Activated naive CD8-positive, alpha-beta T cell treated with anti-CD3 and anti-CD28 coated beads for 36 hours (primary cell): ENCODE measurements at regions not wholly inside any gene's neighbourhood (a gene's known extent, or its start where the extent isn't known, plus 50 kb on each side); places are given as distances from the start of the nearest gene placed in this dataset.

ENCODE experiments used
- DNase-seq: peaks from one replicate; pipeline ENCODE4 v3.0.0; 2021
- H3K27ac Mint-ChIP-seq: one replicate; pipeline ENCODE4 v1.8.0; 2022; ENCODE audit warnings: mild to moderate bottlenecking, moderate library complexity, mixed read lengths
- H3K27me3 Mint-ChIP-seq: one replicate; pipeline ENCODE4 v1.8.0; 2022; ENCODE audit warnings: mild to moderate bottlenecking, mixed read lengths
- H3K36me3 Mint-ChIP-seq: one replicate; pipeline ENCODE4 v1.8.0; 2021; ENCODE audit warnings: mild to moderate bottlenecking, mixed read lengths
- H3K4me1 Mint-ChIP-seq: one replicate; pipeline ENCODE4 v1.8.0; 2021; ENCODE audit warnings: mixed read lengths
- H3K4me3 Mint-ChIP-seq: one replicate; pipeline ENCODE4 v1.8.0; 2022; ENCODE audit warnings: mild to moderate bottlenecking, moderate library complexity, mixed read lengths
- H3K9me3 Mint-ChIP-seq: one replicate; pipeline ENCODE4 v1.8.0; 2022; ENCODE audit warnings: mixed read lengths

DNA sequence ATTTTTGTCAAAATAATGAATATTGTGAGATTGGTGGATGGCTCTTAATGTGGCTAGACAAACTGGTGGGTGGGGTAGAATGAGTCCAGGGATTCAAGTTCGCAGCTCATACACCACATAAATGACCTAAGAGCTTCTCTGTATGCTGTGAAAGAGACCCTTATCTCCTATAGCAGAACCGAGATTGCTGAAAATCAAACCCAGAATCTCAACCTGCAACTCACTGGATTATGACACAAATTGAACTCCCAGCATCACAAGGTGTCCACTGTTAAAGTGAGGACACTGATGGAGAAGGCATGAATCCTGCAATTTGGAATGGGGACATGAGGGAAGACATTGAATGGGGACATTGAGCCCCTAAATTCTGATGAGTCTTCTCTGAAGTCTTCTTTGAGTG, 51.3 kb upstream of the CNKSR3 start:
- no peaks in the 10 kb centered on the region for H3K36me3 Mint-ChIP-seq
- no peaks in the 10 kb centered on the region for H3K4me1 Mint-ChIP-seq
- H3K9me3 Mint-ChIP-seq: no peaks in the 10 kb centered on the region
- H3K27me3 Mint-ChIP-seq: peaks cover 11% of the 10 kb centered on the region
- H3K4me3 Mint-ChIP-seq: no peak overlapping the region
- H3K27ac Mint-ChIP-seq: no peak overlapping the region
- DNase-seq: no peak

- Mint-ChIP-seq H3K36me3 (no peaks in the 10 kb centered on the region), H3K4me1 (no peaks in the 10 kb centered on the region), H3K9me3 (no peaks in the 10 kb centered on the region), H3K27ac (no peak overlapping the region), H3K27me3 (peaks cover 11% of the 10 kb centered on the region), H3K4me3 (no peak overlapping the region)
- no peak for DNase-seq
Measured at GRCh38 chr6:154565331-154565730, 54.8 kb upstream of the CNKSR3 start.

- no peaks in the 10 kb centered on the region for H3K4me1 Mint-ChIP-seq
- H3K9me3 Mint-ChIP-seq: no peaks in the 10 kb centered on the region
- H3K27ac Mint-ChIP-seq: no peak overlapping the region
- H3K27me3 Mint-ChIP-seq: peaks cover 11% of the 10 kb centered on the region
- no peaks in the 10 kb centered on the region for H3K36me3 Mint-ChIP-seq
- H3K4me3 Mint-ChIP-seq: no peak overlapping the region
- no peak for DNase-seq
Measured at GRCh38 chr6:154566866-154567265, 56.4 kb upstream of the CNKSR3 start.

GRCh38 chr6:154567695-154568220, 57.3 kb upstream of the CNKSR3 start:
- no peak for DNase-seq
- peaks cover 13% of the 10 kb centered on the region for H3K27me3 Mint-ChIP-seq
- H3K4me1 Mint-ChIP-seq: no peaks in the 10 kb centered on the region
- no peak overlapping the region for H3K4me3 Mint-ChIP-seq
- H3K36me3 Mint-ChIP-seq: no peaks in the 10 kb centered on the region
- no peaks in the 10 kb centered on the region for H3K9me3 Mint-ChIP-seq
- no peak overlapping the region for H3K27ac Mint-ChIP-seq

DNA sequence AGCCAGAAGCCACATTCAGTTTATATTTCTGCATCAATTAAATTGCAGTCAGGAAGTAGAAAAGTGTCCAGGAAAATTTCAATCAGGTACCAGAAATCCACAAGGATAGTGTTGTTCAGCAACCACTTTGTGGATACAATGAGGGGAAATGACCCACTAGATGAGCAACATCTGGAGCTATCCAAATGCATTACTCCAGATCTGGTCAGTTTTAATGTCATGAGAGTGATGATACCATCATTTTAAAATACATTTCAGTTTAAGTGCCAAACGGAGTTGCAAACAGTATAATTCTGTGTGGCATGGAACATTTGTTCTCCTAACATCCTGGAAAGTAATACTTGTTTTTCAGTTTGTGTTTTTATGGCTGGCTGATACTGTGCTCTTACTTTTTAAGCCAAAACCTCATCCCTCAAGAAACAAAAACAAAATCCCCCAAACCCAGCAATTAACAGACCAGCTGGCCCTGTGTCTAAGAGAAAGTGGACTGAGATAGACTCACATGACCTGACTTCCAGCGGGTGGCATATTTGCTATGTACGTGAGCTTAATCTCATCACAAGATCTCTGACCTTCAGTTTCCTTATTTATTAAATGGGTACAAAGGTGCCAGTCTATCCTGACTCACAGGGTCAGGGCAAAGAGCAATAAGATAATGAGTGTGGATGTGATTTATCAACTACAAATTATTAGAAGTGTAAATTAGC, 58.8 kb upstream of the CNKSR3 start:
- Mint-ChIP-seq H3K4me3 (no peak overlapping the region), H3K27ac (no peak overlapping the region), H3K36me3 (no peaks in the 10 kb centered on the region), H3K4me1 (no peaks in the 10 kb centered on the region), H3K9me3 (no peaks in the 10 kb centered on the region), H3K27me3 (peaks cover 15% of the 10 kb centered on the region)
- no peak for DNase-seq

- Mint-ChIP-seq H3K4me1 (no peaks in the 10 kb centered on the region), H3K27ac (no peak overlapping the region), H3K27me3 (peaks cover 15% of the 10 kb centered on the region), H3K4me3 (no peak overlapping the region), H3K9me3 (no peaks in the 10 kb centered on the region), H3K36me3 (no peaks in the 10 kb centered on the region)
- DNase-seq: no peak
Measured at GRCh38 chr6:154570505-154570904, 60.0 kb upstream of the CNKSR3 start.

GRCh38 chr6:154572556-154572955, 62.1 kb upstream of the CNKSR3 start:
- no peaks in the 10 kb centered on the region for H3K9me3 Mint-ChIP-seq

DNA sequence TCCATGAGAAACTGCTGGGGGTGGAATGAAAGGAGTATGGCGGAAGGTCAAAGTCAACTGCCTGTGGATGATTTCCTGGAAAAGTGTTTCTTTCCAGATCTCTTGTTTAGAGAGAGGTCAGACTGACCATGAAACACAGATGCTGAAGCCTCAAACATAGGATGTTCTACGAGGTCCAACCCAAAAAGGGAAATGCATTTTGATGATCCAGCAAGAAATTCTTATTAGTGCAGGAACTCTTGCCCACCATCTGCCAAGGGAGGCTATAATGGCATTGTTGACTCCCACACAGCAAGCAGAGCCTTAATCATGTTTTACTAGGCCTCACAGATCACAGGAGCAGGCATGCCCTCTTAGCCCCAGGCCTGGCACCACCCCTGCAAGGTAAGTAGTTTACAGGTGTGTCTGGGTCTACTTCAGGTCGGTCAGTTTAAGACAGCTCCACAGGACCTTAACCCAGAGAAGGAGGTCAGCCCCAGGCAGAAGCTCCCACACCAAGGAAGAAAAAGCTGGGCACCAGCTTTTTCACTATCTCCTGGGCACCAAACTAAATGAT, 67.6 kb upstream of the CNKSR3 start:
- no peak for DNase-seq
- H3K27me3 Mint-ChIP-seq: no peaks in the 10 kb centered on the region
- peaks cover 7% of the 10 kb centered on the region for H3K9me3 Mint-ChIP-seq
- H3K4me1 Mint-ChIP-seq: no peaks in the 10 kb centered on the region
- no peak overlapping the region for H3K4me3 Mint-ChIP-seq
- H3K36me3 Mint-ChIP-seq: no peaks in the 10 kb centered on the region
- no peak overlapping the region for H3K27ac Mint-ChIP-seq

More at GRCh38 chr6:154572556-154572955, 62.1 kb upstream of the CNKSR3 start:
- no peaks in the 10 kb centered on the region for H3K36me3 Mint-ChIP-seq
- peaks cover 8% of the 10 kb centered on the region for H3K27me3 Mint-ChIP-seq
- no peak for DNase-seq
- H3K4me3 Mint-ChIP-seq: no peak overlapping the region
- H3K4me1 Mint-ChIP-seq: no peaks in the 10 kb centered on the region
- no peak overlapping the region for H3K27ac Mint-ChIP-seq

DNA sequence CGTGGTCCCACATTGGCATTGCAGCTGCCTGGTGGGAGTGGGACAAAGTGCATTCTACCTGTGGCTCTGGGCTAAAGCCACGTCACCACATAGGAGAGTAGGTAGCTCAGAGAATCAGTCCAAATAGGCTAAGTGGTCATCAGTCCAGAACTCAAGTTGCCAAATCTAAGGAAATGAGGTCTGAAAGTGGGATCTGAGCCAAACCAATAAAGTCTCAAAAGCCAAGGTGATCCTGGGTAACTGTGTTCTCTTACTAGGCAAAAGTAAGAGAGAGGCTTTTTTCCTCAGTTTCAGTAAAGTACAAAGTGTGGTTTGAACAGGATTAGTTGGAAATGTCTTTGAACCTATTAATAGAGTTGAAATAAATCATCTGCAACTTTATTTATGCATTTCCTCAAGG, 68.6 kb upstream of the CNKSR3 start:
- no peak overlapping the region for H3K27ac Mint-ChIP-seq
- no peaks in the 10 kb centered on the region for H3K4me1 Mint-ChIP-seq
- H3K27me3 Mint-ChIP-seq: no peaks in the 10 kb centered on the region
- no peak for DNase-seq
- H3K4me3 Mint-ChIP-seq: no peak overlapping the region
- H3K9me3 Mint-ChIP-seq: peaks cover 7% of the 10 kb centered on the region
- H3K36me3 Mint-ChIP-seq: no peaks in the 10 kb centered on the region

GRCh38 chr6:154579485-154579884, 69.0 kb upstream of the CNKSR3 start:
- no peak for DNase-seq
- Mint-ChIP-seq H3K27ac (no peak overlapping the region), H3K36me3 (no peaks in the 10 kb centered on the region), H3K9me3 (peaks cover 7% of the 10 kb centered on the region), H3K4me3 (no peak overlapping the region), H3K27me3 (no peaks in the 10 kb centered on the region), H3K4me1 (no peaks in the 10 kb centered on the region)

DNA sequence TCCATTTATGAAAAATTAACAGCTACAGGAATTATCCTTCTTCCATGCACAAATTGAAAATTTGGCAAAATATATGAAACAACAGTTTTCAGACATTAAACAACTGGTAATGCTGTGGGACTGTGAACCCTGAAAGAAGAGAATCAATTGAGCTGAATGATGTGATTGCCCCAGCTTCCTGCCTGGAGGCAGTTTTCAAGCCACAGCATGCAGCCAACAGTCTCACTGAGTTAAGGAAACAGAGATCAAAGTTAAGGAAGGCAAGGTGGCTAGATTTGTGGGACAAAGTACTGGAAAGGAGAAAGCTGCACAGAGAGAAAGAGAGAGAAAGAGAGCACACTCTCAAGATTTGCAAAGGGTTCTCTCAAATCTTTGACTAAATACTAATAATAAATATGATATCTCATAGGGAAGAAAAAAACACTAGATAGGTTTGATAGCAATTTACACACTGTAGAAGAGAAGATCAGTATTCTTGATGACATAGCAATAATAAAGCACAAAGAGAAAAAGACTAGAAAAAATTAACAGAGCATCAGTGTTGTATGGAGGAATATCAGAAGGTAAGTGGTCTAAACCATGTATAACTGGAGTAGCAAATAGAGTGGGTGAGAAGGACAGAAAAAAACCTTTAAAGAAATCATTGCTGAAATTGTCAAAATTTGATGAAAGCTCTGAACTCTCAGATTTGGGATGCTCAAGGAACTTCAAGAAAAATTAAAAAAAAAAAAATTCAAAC, 70.1 kb upstream of the CNKSR3 start:
- no peaks in the 10 kb centered on the region for H3K4me1 Mint-ChIP-seq
- no peak overlapping the region for H3K4me3 Mint-ChIP-seq
- peaks cover 7% of the 10 kb centered on the region for H3K9me3 Mint-ChIP-seq
- H3K27me3 Mint-ChIP-seq: no peaks in the 10 kb centered on the region
- DNase-seq: no peak
- H3K36me3 Mint-ChIP-seq: no peaks in the 10 kb centered on the region
- no peak overlapping the region for H3K27ac Mint-ChIP-seq

GRCh38 chr6:154582696-154583095, 72.2 kb upstream of the CNKSR3 start:
- Mint-ChIP-seq H3K27ac (no peak overlapping the region), H3K4me1 (no peaks in the 10 kb centered on the region), H3K27me3 (peaks cover 8% of the 10 kb centered on the region), H3K4me3 (no peak overlapping the region), H3K36me3 (no peaks in the 10 kb centered on the region), H3K9me3 (peaks cover 7% of the 10 kb centered on the region)
- DNase-seq: no peak

GRCh38 chr6:154583546-154584188, 73.2 kb upstream of the CNKSR3 start:
- Mint-ChIP-seq H3K4me3 (no peak overlapping the region), H3K27me3 (peaks cover 9% of the 10 kb centered on the region), H3K36me3 (no peaks in the 10 kb centered on the region), H3K4me1 (no peaks in the 10 kb centered on the region), H3K27ac (no peak overlapping the region), H3K9me3 (peaks cover 7% of the 10 kb centered on the region)
- DNase-seq: no peak

GRCh38 chr6:154590756-154591155, 80.3 kb upstream of the CNKSR3 start:
- Mint-ChIP-seq H3K36me3 (no peaks in the 10 kb centered on the region), H3K27me3 (peaks cover 12% of the 10 kb centered on the region), H3K9me3 (no peaks in the 10 kb centered on the region)

GRCh38 chr6:154591234-154591633, 80.7 kb upstream of the CNKSR3 start:
- H3K4me1 Mint-ChIP-seq: no peaks in the 10 kb centered on the region
- no peaks in the 10 kb centered on the region for H3K9me3 Mint-ChIP-seq
- peaks cover 12% of the 10 kb centered on the region for H3K27me3 Mint-ChIP-seq
- DNase-seq: no peak
- no peak overlapping the region for H3K4me3 Mint-ChIP-seq
- no peaks in the 10 kb centered on the region for H3K36me3 Mint-ChIP-seq
- no peak overlapping the region for H3K27ac Mint-ChIP-seq

More at GRCh38 chr6:154590756-154591155, 80.3 kb upstream of the CNKSR3 start:
- DNase-seq: no peak
- H3K4me3 Mint-ChIP-seq: no peak overlapping the region
- H3K27ac Mint-ChIP-seq: no peak overlapping the region
- H3K4me1 Mint-ChIP-seq: no peaks in the 10 kb centered on the region
